NCI-H1105 (cell line): ENCODE measurements at regions not wholly inside any gene's neighbourhood (a gene's known extent, or its start where the extent isn't known, plus 50 kb on each side); places are given as distances from the start of the nearest gene placed in this dataset.
"Not testable (repeated sequence)": the region's sequence is repeated elsewhere in the genome, so short reads cannot be mapped to it uniquely, and the experiment has no call there.

Experiments
- DNase-seq: peaks from one replicate; lab custom pipeline; 2025; lab: John Stamatoyannopoulos, UW

GRCh38 chr19:13652810-13653590 is 111.3 kb upstream of the MRI1 start:
- DNase-seq, result no peak

GRCh38 chr19:13646758-13647157 is 117.6 kb upstream of the MRI1 start:
- no peak for DNase-seq

- no peak for DNase-seq
Measured at GRCh38 chr19:13644645-13645044, 119.7 kb upstream of the MRI1 start.

- DNase-seq, result no peak
Measured at GRCh38 chr19:13640611-13641010, 123.7 kb upstream of the MRI1 start.

GRCh38 chr19:13639342-13639929 is 124.9 kb upstream of the MRI1 start:
- no peak for DNase-seq

GRCh38 chr19:13637664-13638063 is 126.7 kb upstream of the MRI1 start:
- no peak for DNase-seq

GRCh38 chr19:13634658-13635057 is 128.4 kb upstream of the CACNA1A start:
- DNase-seq, result no peak

- no peak for DNase-seq
Measured at GRCh38 chr19:13633522-13633922, 127.2 kb upstream of the CACNA1A start.

- peak; percentile 97 for DNase-seq
Measured at GRCh38 chr19:13633109-13633508, 126.8 kb upstream of the CACNA1A start.

GRCh38 chr19:13632164-13632563 is 125.9 kb upstream of the CACNA1A start:
- DNase-seq, result not testable (repeated sequence)

GRCh38 chr19:13629687-13630357 is 123.5 kb upstream of the CACNA1A start:
- DNase-seq, result no peak

- no peak for DNase-seq
Measured at GRCh38 chr19:13627531-13627930, 121.3 kb upstream of the CACNA1A start.

GRCh38 chr19:13623716-13624710 is 117.7 kb upstream of the CACNA1A start:
- DNase-seq, result peak; percentile 51

GRCh38 chr19:13622766-13623715 is 116.8 kb upstream of the CACNA1A start:
- peak; percentile 20 for DNase-seq

GRCh38 chr19:13621413-13621812 is 115.1 kb upstream of the CACNA1A start:
- no peak for DNase-seq

- DNase-seq, result no peak
Measured at GRCh38 chr19:13619203-13619632, 112.9 kb upstream of the CACNA1A start.

- no peak for DNase-seq
Measured at GRCh38 chr19:13615890-13616289, 109.6 kb upstream of the CACNA1A start.

- DNase-seq, result peak; percentile 40
Measured at GRCh38 chr19:13613447-13613846, 107.2 kb upstream of the CACNA1A start.

GRCh38 chr19:13611596-13611995 is 105.3 kb upstream of the CACNA1A start:
- no peak for DNase-seq

GRCh38 chr19:13610039-13610691 is 103.9 kb upstream of the CACNA1A start:
- peak; percentile 99 for DNase-seq
